GM12878 (cell line): ENCODE measurements at regions not wholly inside any gene's neighbourhood (a gene's known extent, or its start where the extent isn't known, plus 50 kb on each side); places are given as distances from the start of the nearest gene placed in this dataset.

Experiments
- ATAC-seq: fragments of 200-7000 bp; cut with Tn5 transposase; 3 replicates; pipeline ENCODE4 v1.9.1; 2020; ENCODE audit warnings: mild to moderate bottlenecking, moderate library complexity
- BruUV-seq: library from RNA; stranded (reverse); fragments of 400-500 nt; replicated peaks from 2 replicates; lab custom pipeline; 2021; lab: Mats Ljungman, UMichigan
- CTCF ChIA-PET: fragments of 300-600 bp; sonication (Branson Sonifier 250); formaldehyde crosslinking; extraction: SDS; loops from one replicate; lab custom pipeline; 2021; ENCODE audit warnings: inconsistent platforms; lab: Yijun Ruan, JAX
- POLR2A ChIA-PET: fragments of 350-600 bp; formaldehyde crosslinking; extraction: SDS; loops from one replicate; lab custom pipeline; 2021; ENCODE audit warnings: inconsistent platforms; lab: Charles Lee
- RAD21 ChIA-PET: fragments of 300-600 bp; sonication (Branson Sonifier 250); formaldehyde crosslinking; loops from one replicate; lab custom pipeline; 2023; ENCODE audit warnings: antibody characterized with exemption; ENCODE audit not compliant: unreplicated experiment; lab: Charles Lee
- SMC1A ChIA-PET: fragments of 300-600 bp; sonication (Branson Sonifier 250); formaldehyde crosslinking; loops from one replicate; lab custom pipeline; 2023; ENCODE audit not compliant: unreplicated experiment, uncharacterized antibody; lab: Charles Lee
- DNase-seq: peaks from one replicate; pipeline ENCODE4 v3.0.0-alpha.2; 2011; ENCODE audit warnings: low read depth, low spot score
- FAIRE-seq: peaks from 3 replicates; lab custom pipeline; 2011; peaks lifted over from hg19 to GRCh38; lab: Jason Lieb, UNC
- H2AFZ ChIP-seq: 2 replicates; pipeline ENCODE4 v1.6.0; 2011; ENCODE audit warnings: low read depth, low read length, control low read depth; ENCODE audit not compliant: control insufficient read depth
- H3K27ac ChIP-seq: 2 replicates; pipeline ENCODE4 v1.5.1; 2011; ENCODE audit warnings: control low read depth; ENCODE audit not compliant: control insufficient read depth, insufficient read depth
- H3K27me3 ChIP-seq, 2 experiments: replicated peaks in 1 of 2; 2 replicates each; pipeline versions ENCODE4 v1.6.0 to v1.6.1; 2011; ENCODE audit warnings: low read length in 1 of 2; ENCODE audit not compliant: control insufficient read depth in 2 of 2, insufficient read depth in 2 of 2
- H3K36me3 ChIP-seq, 2 experiments: 2 replicates each; pipeline ENCODE4 v1.5.1; 2011; ENCODE audit warnings: low read length in 1 of 2; ENCODE audit not compliant: control insufficient read depth in 2 of 2, insufficient read depth in 2 of 2
- H3K4me1 ChIP-seq: 2 replicates; pipeline ENCODE4 v1.6.1; 2011; ENCODE audit warnings: mild to moderate bottlenecking, low read length, moderate library complexity, mixed read lengths; ENCODE audit not compliant: control insufficient read depth, insufficient read depth
- H3K4me2 ChIP-seq: 2 replicates; pipeline ENCODE4 v1.6.0; 2011; ENCODE audit warnings: control low read depth; ENCODE audit not compliant: control insufficient read depth, insufficient read depth
- H3K4me3 ChIP-seq: fragments of 200-600 bp; sonication (generic); 2 replicates; pipeline ENCODE4 v1.5.1; 2016
- H3K79me2 ChIP-seq: 2 replicates; pipeline ENCODE4 v1.6.0; 2011; ENCODE audit warnings: low read length; ENCODE audit not compliant: control insufficient read depth, insufficient read depth
- H3K9ac ChIP-seq: 2 replicates; pipeline ENCODE4 v1.8.0; 2011; ENCODE audit warnings: low read length, control low read depth, mixed read lengths; ENCODE audit not compliant: control insufficient read depth, insufficient read depth
- H3K9me3 ChIP-seq: replicated peaks from 3 replicates; pipeline ENCODE4 v1.5.1; 2011; ENCODE audit warnings: mild to moderate bottlenecking, low read length; ENCODE audit not compliant: control insufficient read depth, insufficient read depth
- H4K20me1 ChIP-seq: 2 replicates; pipeline ENCODE4 v1.6.0; 2011; ENCODE audit not compliant: control insufficient read depth, insufficient read depth
- CHD4 ChIP-seq: fragments of 200-600 bp; sonication (generic); IDR thresholded peaks from 2 replicates; pipeline ENCODE4 v1.6.1; 2016; ENCODE audit warnings: mild to moderate bottlenecking
- DPF2 ChIP-seq: fragments of 450-650 bp; IDR thresholded peaks from 2 replicates; pipeline ENCODE4 v1.6.1; 2017; ENCODE audit warnings: mild to moderate bottlenecking
- ELK1 ChIP-seq: IDR thresholded peaks from 2 replicates; pipeline ENCODE4 v1.6.1; 2012; ENCODE audit warnings: low read depth, low read length, improper control_type of control experiment
- FOXM1 ChIP-seq: IDR thresholded peaks from 2 replicates; pipeline ENCODE4 v1.6.1; 2012; ENCODE audit warnings: low read depth, mild to moderate bottlenecking, inconsistent platforms, low read length, moderate library complexity
- GABPA ChIP-seq: IDR thresholded peaks from 2 replicates; pipeline ENCODE4 v1.6.1; 2014; ENCODE audit warnings: antibody characterized with exemption, low read depth, mild to moderate bottlenecking, inconsistent platforms
- HDAC6 ChIP-seq: fragments of 200-600 bp; sonication (generic); IDR thresholded peaks from one replicate; pipeline ENCODE4 v1.8.0; 2017; ENCODE audit warnings: antibody characterized with exemption; ENCODE audit not compliant: unreplicated experiment
- KLF5 ChIP-seq: fragments of 450-650 bp; IDR thresholded peaks from 2 replicates; pipeline ENCODE4 v1.6.1; 2014; ENCODE audit warnings: mild to moderate bottlenecking; ENCODE audit not compliant: partially characterized antibody
- LARP7 ChIP-seq: fragments of 450-650 bp; IDR thresholded peaks from 2 replicates; pipeline ENCODE4 v1.6.1; 2017; ENCODE audit warnings: mild to moderate bottlenecking
- MTA2 ChIP-seq: fragments of 450-650 bp; IDR thresholded peaks from 2 replicates; pipeline ENCODE4 v1.6.1; 2016; ENCODE audit warnings: low read depth, mild to moderate bottlenecking, moderate library complexity
- NR2F1 ChIP-seq: fragments of 450-650 bp; conservative IDR thresholded peaks from 2 replicates; pipeline ENCODE4 v1.6.1; 2017; ENCODE audit warnings: mild to moderate bottlenecking
- NRF1 ChIP-seq: conservative IDR thresholded peaks from 2 replicates; pipeline ENCODE4 v1.6.1; 2011; ENCODE audit warnings: mild to moderate bottlenecking, low read depth, low read length, improper control_type of control experiment
- PAX5 ChIP-seq: IDR thresholded peaks from 2 replicates; pipeline ENCODE4 v1.6.1; 2011; ENCODE audit warnings: low read depth, low read length, borderline replicate concordance
- SIX5 ChIP-seq: IDR thresholded peaks from 2 replicates; pipeline ENCODE4 v1.6.1; 2011; ENCODE audit warnings: mild to moderate bottlenecking, low read depth, low read length, moderate library complexity; ENCODE audit not compliant: severe bottlenecking
- SREBF2 ChIP-seq: IDR thresholded peaks from 2 replicates; pipeline ENCODE4 v1.6.1; 2012; ENCODE audit warnings: mild to moderate bottlenecking, low read length
- TCF12 ChIP-seq: IDR thresholded peaks from 2 replicates; pipeline ENCODE4 v1.6.1; 2011; ENCODE audit warnings: low read depth, mild to moderate bottlenecking, low read length
- ZNF207 ChIP-seq: fragments of 450-650 bp; IDR thresholded peaks from 2 replicates; pipeline ENCODE4 v1.6.1; 2014; ENCODE audit warnings: antibody characterized with exemption, mild to moderate bottlenecking, borderline replicate concordance
- ZNF24 ChIP-seq: fragments of 450-650 bp; IDR thresholded peaks from 2 replicates; pipeline ENCODE4 v1.6.1; 2017; ENCODE audit warnings: antibody characterized with exemption, mild to moderate bottlenecking
- ZNF274 ChIP-seq: IDR thresholded peaks from one replicate; pipeline ENCODE4 v1.8.0; 2011; ENCODE audit not compliant: insufficient read length, insufficient read depth
- WGBS: methylation state at CpG from one replicate; pipeline ENCODE4 v1.1.6; 2016; ENCODE audit warnings: low lambda C conversion rate; ENCODE audit not compliant: insufficient replicate concordance, insufficient coverage; ENCODE audit errors: missing lambda C conversion rate; 5-methylcytosine and 5-hydroxymethylcytosine counted together
- in situ Hi-C: fragments of 300-500 bp; cut with MboI; formaldehyde crosslinking; loops from 9 replicates; pipeline ENCODE4 v1.14.3; 2018; ENCODE audit warnings: mixed read lengths
- intact Hi-C: fragments of 100-400 bp; cut with micrococcal nuclease; formaldehyde crosslinking; loops from one replicate; pipeline ENCODE4 v1.14.2; 2022; ENCODE audit not compliant: unreplicated experiment

- no peak for TF ChIP-seq LARP7
- TF ChIP-seq ELK1: no peak
- TF ChIP-seq SIX5: no peak
- TF ChIP-seq MTA2: no peak
- TF ChIP-seq FOXM1: no peak
- TF ChIP-seq TCF12: no peak
- no peak for TF ChIP-seq ZNF274
- no peak for TF ChIP-seq NRF1
- TF ChIP-seq NR2F1: no peak
- TF ChIP-seq DPF2: no peak
- no peak for TF ChIP-seq ZNF24
- TF ChIP-seq KLF5: no peak
- no peak for TF ChIP-seq ZNF207
- no peak for TF ChIP-seq HDAC6
- no peak for TF ChIP-seq CHD4
- TF ChIP-seq SREBF2: no peak
- TF ChIP-seq GABPA: no peak
- TF ChIP-seq PAX5: no peak
Observed at GRCh38 chr9:87128844-87129493, 181.7 kb upstream of the GAS1 start.

More at GRCh38 chr9:87128844-87129493, 181.7 kb upstream of the GAS1 start:
- BruUV-seq: no TSS peak
- Histone ChIP-seq H3K9ac (no peak overlapping the region), H3K9me3 (no peaks in the 10 kb centered on the region; the same call in 2 of the 3 replicates), H3K27me3 (no peaks in the 10 kb centered on the region), H3K4me2 (no peak overlapping the region), H3K36me3 (no peaks in the 10 kb centered on the region), H3K79me2 (no peaks in the 10 kb centered on the region), H3K27ac (no peak overlapping the region), H3K4me1 (no peaks in the 10 kb centered on the region), H3K4me3 (no peak overlapping the region), H4K20me1 (no peaks in the 10 kb centered on the region), H2AFZ (no peak overlapping the region)
- RAD21 ChIA-PET: no interaction called here
- in situ Hi-C loops (no loop called here), intact Hi-C loops (no loop called here)
- SMC1A ChIA-PET: no interaction called here
- CTCF ChIA-PET: no interaction called here
- no peak for DNase-seq
- 1% methylated on average over 5 of the region's 5 CpGs for WGBS
- no peak for FAIRE-seq
- POLR2A ChIA-PET: no interaction called here
- no peak for ATAC-seq
